H9 (cell line): ENCODE measurements at regions not wholly inside any gene's neighbourhood (a gene's known extent, or its start where the extent isn't known, plus 50 kb on each side); places are given as distances from the start of the nearest gene placed in this dataset.

Source experiments
- DNase-seq: peaks from one replicate; pipeline ENCODE4 v3.0.0-alpha.2; 2017
- H2AFZ ChIP-seq: one replicate; pipeline ENCODE4 v1.6.1; 2013; ENCODE audit warnings: mild to moderate bottlenecking, low read length, control low read depth, moderate library complexity
- H2AK5ac ChIP-seq: 2 replicates; pipeline ENCODE4 v1.6.1; 2013; ENCODE audit warnings: low read length, control low read depth, mixed read lengths; ENCODE audit not compliant: insufficient read length
- H2BK120ac ChIP-seq: one replicate; pipeline ENCODE4 v1.6.1; 2013; ENCODE audit warnings: low read depth, mild to moderate bottlenecking, low read length, control low read depth, inconsistent platforms; ENCODE audit not compliant: poor library complexity, severe bottlenecking
- H2BK12ac ChIP-seq: 2 replicates; pipeline ENCODE4 v1.6.1; 2013; ENCODE audit warnings: low read length, control low read depth, mixed read lengths, low read depth; ENCODE audit not compliant: insufficient read length
- H2BK15ac ChIP-seq: 2 replicates; pipeline ENCODE4 v1.6.1; 2013; ENCODE audit warnings: low read depth, low read length, control low read depth
- H2BK20ac ChIP-seq: one replicate; pipeline ENCODE4 v1.6.1; 2013; ENCODE audit warnings: low read depth, mild to moderate bottlenecking, low read length, control low read depth, inconsistent platforms; ENCODE audit not compliant: poor library complexity, severe bottlenecking
- H2BK5ac ChIP-seq: 2 replicates; pipeline ENCODE4 v1.6.1; 2013; ENCODE audit warnings: low read length, control low read depth, mixed read lengths; ENCODE audit not compliant: insufficient read length
- H3K14ac ChIP-seq: 2 replicates; pipeline ENCODE4 v1.6.1; 2013; ENCODE audit warnings: low read length, control low read depth; ENCODE audit not compliant: insufficient read depth
- H3K18ac ChIP-seq: 2 replicates; pipeline ENCODE4 v1.6.1; 2013; ENCODE audit warnings: low read depth, mild to moderate bottlenecking, mixed read lengths, low read length, control low read depth; ENCODE audit not compliant: insufficient read length
- H3K23ac ChIP-seq: 2 replicates; pipeline ENCODE4 v1.6.1; 2013; ENCODE audit warnings: low read length, control low read depth, mixed read lengths, low read depth; ENCODE audit not compliant: insufficient read length
- H3K23me2 ChIP-seq: 2 replicates; pipeline ENCODE4 v1.6.1; 2013; ENCODE audit warnings: low read depth, mild to moderate bottlenecking, mixed read lengths, low read length, control low read depth; ENCODE audit not compliant: insufficient read length, poor library complexity, severe bottlenecking
- H3K27ac ChIP-seq: 2 replicates; pipeline ENCODE4 v1.5.1; 2013; ENCODE audit warnings: low read length, control low read depth, mixed read lengths, low read depth; ENCODE audit not compliant: insufficient read length
- H3K27me3 ChIP-seq: 2 replicates; pipeline ENCODE4 v1.6.1; 2013; ENCODE audit warnings: low read length, control low read depth, inconsistent platforms; ENCODE audit not compliant: insufficient read depth
- H3K4ac ChIP-seq: 2 replicates; pipeline ENCODE4 v1.6.1; 2013; ENCODE audit warnings: low read depth, mild to moderate bottlenecking, control low read depth, inconsistent platforms, low read length, moderate library complexity
- H3K4me1 ChIP-seq: 2 replicates; pipeline ENCODE4 v1.6.1; 2013; ENCODE audit warnings: low read length, control low read depth, inconsistent platforms; ENCODE audit not compliant: insufficient read depth
- H3K4me2 ChIP-seq: 2 replicates; pipeline ENCODE4 v1.6.1; 2013; ENCODE audit warnings: low read length, control low read depth, mixed read lengths; ENCODE audit not compliant: insufficient read length, insufficient read depth
- H3K56ac ChIP-seq: 2 replicates; pipeline ENCODE4 v1.6.1; 2013; ENCODE audit warnings: low read depth, mild to moderate bottlenecking, mixed read lengths, low read length, control low read depth; ENCODE audit not compliant: insufficient read length
- H3K79me1 ChIP-seq: 2 replicates; pipeline ENCODE4 v1.6.1; 2013; ENCODE audit warnings: low read depth, mild to moderate bottlenecking, moderate library complexity, low read length, control low read depth, inconsistent platforms; ENCODE audit not compliant: insufficient read depth, poor library complexity, severe bottlenecking
- H3K79me2 ChIP-seq: 2 replicates; pipeline ENCODE4 v1.6.1; 2013; ENCODE audit warnings: low read length, control low read depth, inconsistent platforms; ENCODE audit not compliant: insufficient read depth
- H3K9ac ChIP-seq: 2 replicates; pipeline ENCODE4 v1.6.1; 2013; ENCODE audit warnings: low read length, control low read depth, mixed read lengths; ENCODE audit not compliant: insufficient read length; ENCODE audit errors: extremely low read depth
- H3K9me3 ChIP-seq: one replicate; pipeline ENCODE4 v1.6.1; 2013; ENCODE audit warnings: low read depth, low read length, inconsistent platforms; ENCODE audit not compliant: control insufficient read depth
- H3T11ph ChIP-seq: one replicate; pipeline ENCODE4 v1.6.1; 2013; ENCODE audit warnings: mild to moderate bottlenecking, low read length, control low read depth, inconsistent platforms
- H4K20me1 ChIP-seq: one replicate; pipeline ENCODE4 v1.6.1; 2013; ENCODE audit not compliant: control insufficient read depth, insufficient read length, insufficient read depth
- H4K5ac ChIP-seq: 2 replicates; pipeline ENCODE4 v1.6.1; 2013; ENCODE audit warnings: low read depth, mild to moderate bottlenecking, mixed read lengths, low read length, control low read depth; ENCODE audit not compliant: insufficient read length
- H4K8ac ChIP-seq: replicated peaks from 2 replicates; pipeline ENCODE4 v1.6.1; 2013; ENCODE audit warnings: low read length, control low read depth, mixed read lengths, low read depth; ENCODE audit not compliant: insufficient read length
- H4K91ac ChIP-seq: 2 replicates; pipeline ENCODE4 v1.6.1; 2013; ENCODE audit warnings: low read depth, mild to moderate bottlenecking, moderate library complexity, mixed read lengths, low read length, control low read depth; ENCODE audit not compliant: insufficient read length
- H3K27ac Mint-ChIP-seq, 3 experiments: 2 replicates in 2 of 3; 3 replicates in 1 of 3; pipeline ENCODE4 v1.8.0; 2020 to 2021; ENCODE audit warnings: mixed read lengths in 3 of 3, mild to moderate bottlenecking in 1 of 3, moderate library complexity in 1 of 3
- H3K27me3 Mint-ChIP-seq: 2 replicates; pipeline ENCODE4 v1.8.0; 2021; ENCODE audit warnings: low read depth, mild to moderate bottlenecking, moderate library complexity, mixed read lengths
- H3K36me3 Mint-ChIP-seq, 3 experiments: 2 replicates in 2 of 3; 3 replicates in 1 of 3; pipeline ENCODE4 v1.8.0; 2020 to 2021; ENCODE audit warnings: low read depth in 3 of 3, mixed read lengths in 3 of 3; ENCODE audit not compliant: insufficient read depth in 1 of 3
- H3K4me1 Mint-ChIP-seq, 2 experiments: 2 replicates each; pipeline ENCODE4 v1.8.0; 2020; ENCODE audit warnings: mixed read lengths in 2 of 2
- H3K4me3 Mint-ChIP-seq, 2 experiments: 2 replicates in 1 of 2; 3 replicates in 1 of 2; pipeline ENCODE4 v1.8.0; 2020 to 2021; ENCODE audit warnings: mild to moderate bottlenecking in 2 of 2, mixed read lengths in 2 of 2, moderate library complexity in 1 of 2
- H3K9me3 Mint-ChIP-seq, 2 experiments: 2 replicates in 1 of 2; 3 replicates in 1 of 2; pipeline ENCODE4 v1.8.0; 2020; ENCODE audit warnings: mild to moderate bottlenecking in 2 of 2, mixed read lengths in 2 of 2, moderate library complexity in 1 of 2
- CTCF ChIP-seq: fragments of 200-600 bp; sonication (generic); conservative IDR thresholded peaks from 3 replicates; pipeline ENCODE4 v1.8.0; 2021; ENCODE audit warnings: antibody characterized with exemption, mild to moderate bottlenecking
- WGBS: extraction: QIAGEN DNeasy Blood & Tissue Kit; methylation state at CpG from one replicate; pipeline ENCODE4 v1.1.7; 2013; ENCODE audit warnings: missing lambda C conversion rate, low lambda C conversion rate, mixed read lengths; ENCODE audit not compliant: insufficient read length; ENCODE audit errors: extremely low coverage; 5-methylcytosine and 5-hydroxymethylcytosine counted together

GRCh38 chr9:20200581-20200980, 411.7 kb upstream of the SLC24A2 start:
- Histone ChIP-seq H3K14ac (no peak overlapping the region), H3K27ac (no peak overlapping the region), H3K9ac (no peak overlapping the region), H3K56ac (no peak overlapping the region), H2BK120ac (no peak overlapping the region), H3K4me1 (no peaks in the 10 kb centered on the region), H4K5ac (no peak overlapping the region), H3T11ph (no peak overlapping the region), H3K79me2 (no peaks in the 10 kb centered on the region), H4K20me1 (no peaks in the 10 kb centered on the region), H2BK5ac (no peak overlapping the region), H3K4me2 (no peak overlapping the region), H4K8ac (no peak overlapping the region), H3K4ac (no peak overlapping the region), H4K91ac (no peak overlapping the region), H2BK12ac (no peak overlapping the region), H2AFZ (no peak overlapping the region), H3K23me2 (no peaks in the 10 kb centered on the region), H3K23ac (no peak overlapping the region), H3K18ac (no peak overlapping the region), H3K27me3 (no peaks in the 10 kb centered on the region), H3K9me3 (no peaks in the 10 kb centered on the region), H2AK5ac (no peak overlapping the region), H2BK20ac (no peak overlapping the region), H2BK15ac (no peak overlapping the region), H3K79me1 (no peaks in the 10 kb centered on the region)
- peaks cover 28 to 30% of the 10 kb centered on the region in 2 experiments for H3K4me1 Mint-ChIP-seq
- DNase-seq, result no peak
- WGBS, result no CpG with 5 or more reads among the region's 2 CpGs
- H3K9me3 Mint-ChIP-seq, result peaks cover 6 to 11% of the 10 kb centered on the region in 2 experiments; a peak in 4 of 5 replicates
- peaks cover 0 to 9% (median 3%) of the 10 kb centered on the region in 3 experiments; a peak in 2 of 7 replicates for H3K36me3 Mint-ChIP-seq
- no peak overlapping the region for H3K4me3 Mint-ChIP-seq
- H3K27me3 Mint-ChIP-seq, result no peaks in the 10 kb centered on the region
- TF ChIP-seq CTCF, result no peak
- H3K27ac Mint-ChIP-seq, result no peak overlapping the region
